A673 (cell line): ENCODE measurements at regions not wholly inside any gene's neighbourhood (a gene's known extent, or its start where the extent isn't known, plus 50 kb on each side); places are given as distances from the start of the nearest gene placed in this dataset.

Source experiments
- BruUV-seq: library from RNA; stranded (reverse); fragments of 400-500 nt; replicated peaks from 2 replicates; lab custom pipeline; 2021; lab: Mats Ljungman, UMichigan
- CTCF ChIA-PET: fragments of 300-600 bp; sonication (Branson Sonifier 250); formaldehyde crosslinking; loops from one replicate; lab custom pipeline; 2022; ENCODE audit warnings: antibody characterized with exemption; lab: Charles Lee
- POLR2A ChIA-PET: fragments of 300-600 bp; sonication (Branson Sonifier 250); formaldehyde crosslinking; loops from one replicate; lab custom pipeline; 2022; ENCODE audit warnings: antibody characterized with exemption; ENCODE audit not compliant: low non-redundant PET; lab: Charles Lee
- DNase-seq: peaks from one replicate; pipeline ENCODE4 v3.0.0-alpha.2; 2015; ENCODE audit warnings: low spot score
- H3K27ac ChIP-seq: fragments of 200-600 bp; sonication (generic); 2 replicates; pipeline ENCODE4 v1.5.1; 2016; ENCODE audit warnings: mixed run types, low read depth, mild to moderate bottlenecking, mixed read lengths, antibody characterized with exemption, low read length; ENCODE audit not compliant: poor library complexity, severe bottlenecking
- H3K27me3 ChIP-seq: fragments of 200-600 bp; sonication (generic); replicated peaks from 2 replicates; pipeline ENCODE4 v1.6.1; 2017; ENCODE audit warnings: mixed run types, low read depth, mild to moderate bottlenecking, mixed read lengths, antibody characterized with exemption, low read length; ENCODE audit not compliant: insufficient read depth, poor library complexity
- H3K36me3 ChIP-seq: fragments of 200-600 bp; sonication (generic); 2 replicates; pipeline ENCODE4 v1.6.1; 2016; ENCODE audit warnings: mixed run types, mild to moderate bottlenecking, mixed read lengths, antibody characterized with exemption, low read length; ENCODE audit not compliant: insufficient read depth, poor library complexity, severe bottlenecking
- H3K4me1 ChIP-seq: fragments of 200-600 bp; sonication (generic); 2 replicates; pipeline ENCODE4 v1.6.1; 2017; ENCODE audit warnings: mixed run types, mild to moderate bottlenecking, mixed read lengths, antibody characterized with exemption, low read length; ENCODE audit not compliant: insufficient read depth, poor library complexity, severe bottlenecking
- H3K4me3 ChIP-seq: fragments of 200-600 bp; sonication (generic); 2 replicates; pipeline ENCODE4 v1.5.1; 2016; ENCODE audit warnings: low read depth, mixed run types, mild to moderate bottlenecking, mixed read lengths, low read length; ENCODE audit not compliant: poor library complexity, severe bottlenecking
- H3K9me3 ChIP-seq: fragments of 200-600 bp; sonication (generic); 2 replicates; pipeline ENCODE4 v1.6.1; 2016; ENCODE audit warnings: mixed run types, low read depth, mild to moderate bottlenecking, mixed read lengths, antibody characterized with exemption, low read length; ENCODE audit not compliant: poor library complexity, severe bottlenecking
- EZH2 ChIP-seq: fragments of 200-600 bp; sonication (generic); IDR thresholded peaks from 2 replicates; pipeline ENCODE4 v1.6.1; 2017; ENCODE audit warnings: borderline replicate concordance, low read depth, mild to moderate bottlenecking, mixed read lengths, antibody characterized with exemption, low read length; ENCODE audit not compliant: poor library complexity, severe bottlenecking
- intact Hi-C: fragments of 100-400 bp; cut with micrococcal nuclease; formaldehyde crosslinking; loops from one replicate; pipeline ENCODE4 v1.10.0; 2022; ENCODE audit not compliant: unreplicated experiment
- TF ChIP-seq, protein P1 (sequence below): fragments of 300-800, 200-600 bp; sonication (generic); conservative IDR thresholded peaks from 2 replicates; pipeline ENCODE4 v1.5.1; 2017; ENCODE audit warnings: low read depth, mild to moderate bottlenecking, antibody characterized with exemption, low read length, moderate library complexity, mixed read lengths

DNA sequence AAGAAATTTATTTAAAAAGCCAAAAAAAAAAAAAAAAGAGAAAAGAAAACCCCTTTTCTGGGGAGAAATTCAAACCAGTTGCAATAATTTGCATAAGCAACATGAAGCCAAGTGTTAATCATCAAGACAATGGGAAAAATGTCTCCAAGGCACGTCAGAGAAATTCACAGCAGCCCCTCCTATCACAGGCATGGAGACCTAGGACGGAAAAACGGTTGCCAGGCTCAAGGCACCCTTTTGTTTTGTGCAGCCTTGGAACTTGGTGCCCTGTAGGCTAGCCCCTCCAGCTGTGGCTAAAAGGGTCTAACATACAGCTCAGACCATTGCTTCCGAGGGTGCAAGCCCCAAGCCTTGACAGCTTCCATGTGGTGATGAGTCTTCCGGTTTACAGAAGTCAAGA, 509.2 kb upstream of the SOX11 start:
- Histone ChIP-seq H3K36me3 (no peaks in the 10 kb centered on the region), H3K9me3 (peaks cover 8% of the 10 kb centered on the region), H3K4me3 (no peak overlapping the region), H3K27me3 (no peaks in the 10 kb centered on the region), H3K27ac (no peak overlapping the region), H3K4me1 (no peaks in the 10 kb centered on the region)
- TF ChIP-seq, protein P1, sequence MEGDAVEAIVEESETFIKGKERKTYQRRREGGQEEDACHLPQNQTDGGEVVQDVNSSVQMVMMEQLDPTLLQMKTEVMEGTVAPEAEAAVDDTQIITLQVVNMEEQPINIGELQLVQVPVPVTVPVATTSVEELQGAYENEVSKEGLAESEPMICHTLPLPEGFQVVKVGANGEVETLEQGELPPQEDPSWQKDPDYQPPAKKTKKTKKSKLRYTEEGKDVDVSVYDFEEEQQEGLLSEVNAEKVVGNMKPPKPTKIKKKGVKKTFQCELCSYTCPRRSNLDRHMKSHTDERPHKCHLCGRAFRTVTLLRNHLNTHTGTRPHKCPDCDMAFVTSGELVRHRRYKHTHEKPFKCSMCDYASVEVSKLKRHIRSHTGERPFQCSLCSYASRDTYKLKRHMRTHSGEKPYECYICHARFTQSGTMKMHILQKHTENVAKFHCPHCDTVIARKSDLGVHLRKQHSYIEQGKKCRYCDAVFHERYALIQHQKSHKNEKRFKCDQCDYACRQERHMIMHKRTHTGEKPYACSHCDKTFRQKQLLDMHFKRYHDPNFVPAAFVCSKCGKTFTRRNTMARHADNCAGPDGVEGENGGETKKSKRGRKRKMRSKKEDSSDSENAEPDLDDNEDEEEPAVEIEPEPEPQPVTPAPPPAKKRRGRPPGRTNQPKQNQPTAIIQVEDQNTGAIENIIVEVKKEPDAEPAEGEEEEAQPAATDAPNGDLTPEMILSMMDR, result no peak
- TF ChIP-seq EZH2, result no peak
- intact Hi-C loops, result no loop called here
- no peak for DNase-seq
- BruUV-seq, result no TSS peak
- CTCF ChIA-PET, result no interaction called here
- POLR2A ChIA-PET, result no interaction called here

DNA sequence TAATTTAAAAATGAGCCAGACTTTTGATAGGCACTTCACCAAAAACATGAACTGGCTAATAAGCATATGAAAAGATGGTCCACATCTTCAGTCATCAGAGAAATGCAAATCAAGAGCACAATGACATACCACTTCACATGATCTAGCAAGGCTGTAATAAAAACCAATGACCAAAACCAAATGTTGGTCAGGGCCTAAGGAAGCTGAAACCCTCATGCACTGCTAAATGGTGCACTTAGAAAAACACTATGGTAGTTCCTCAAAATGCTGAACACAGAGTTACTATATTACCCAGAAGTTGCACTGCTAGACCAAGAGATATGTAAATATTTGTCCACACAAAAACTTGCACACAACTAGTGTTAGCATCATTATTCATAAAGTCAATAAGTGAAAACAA, 504.9 kb upstream of the SOX11 start:
- intact Hi-C loops, result no loop called here
- H3K27ac ChIP-seq, result no peak overlapping the region
- POLR2A ChIA-PET, result no interaction called here
- BruUV-seq, result no TSS peak
- no peak for DNase-seq
- no peak for TF ChIP-seq EZH2
- TF ChIP-seq, protein P1, result no peak
- no peaks in the 10 kb centered on the region for H3K27me3 ChIP-seq
- H3K9me3 ChIP-seq, result peaks cover 8% of the 10 kb centered on the region
- peaks cover 15% of the 10 kb centered on the region for H3K4me1 ChIP-seq
- no peaks in the 10 kb centered on the region for H3K36me3 ChIP-seq
- H3K4me3 ChIP-seq, result no peak overlapping the region
- CTCF ChIA-PET, result no interaction called here

DNA sequence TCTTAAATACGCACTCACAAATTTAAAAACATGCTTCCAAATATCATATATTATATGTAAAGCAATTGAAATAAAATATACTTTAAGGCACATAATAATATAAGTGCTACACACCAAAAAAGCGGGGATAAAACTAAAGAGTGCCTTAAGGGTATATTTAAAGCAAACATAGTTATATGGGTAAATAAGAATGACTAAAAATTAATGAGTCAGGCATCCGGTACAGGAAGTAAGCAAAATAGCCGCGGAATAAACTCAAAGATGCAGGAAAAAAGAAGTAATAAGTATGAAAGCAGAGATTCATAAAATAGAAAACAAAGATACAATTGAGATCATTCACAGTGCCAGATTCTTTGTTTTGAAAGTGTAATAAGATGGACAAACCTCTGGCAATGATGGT, 503.5 kb upstream of the SOX11 start:
- ChIA-PET POLR2A (no interaction called here), CTCF (no interaction called here)
- Histone ChIP-seq H3K36me3 (no peaks in the 10 kb centered on the region), H3K27me3 (no peaks in the 10 kb centered on the region), H3K9me3 (peaks cover 8% of the 10 kb centered on the region), H3K27ac (no peak overlapping the region), H3K4me1 (peaks cover 15% of the 10 kb centered on the region), H3K4me3 (no peak overlapping the region)
- BruUV-seq, result no TSS peak
- DNase-seq, result peak; percentile 37
- intact Hi-C loops, result no loop called here
- TF ChIP-seq EZH2, result no peak
- TF ChIP-seq, protein P1, result no peak
